ENCODE measurements at regions not wholly inside any gene's neighbourhood (a gene's known extent, or its start where the extent isn't known, plus 50 kb on each side); places are given as distances from the start of the nearest gene placed in this dataset.

DNA sequence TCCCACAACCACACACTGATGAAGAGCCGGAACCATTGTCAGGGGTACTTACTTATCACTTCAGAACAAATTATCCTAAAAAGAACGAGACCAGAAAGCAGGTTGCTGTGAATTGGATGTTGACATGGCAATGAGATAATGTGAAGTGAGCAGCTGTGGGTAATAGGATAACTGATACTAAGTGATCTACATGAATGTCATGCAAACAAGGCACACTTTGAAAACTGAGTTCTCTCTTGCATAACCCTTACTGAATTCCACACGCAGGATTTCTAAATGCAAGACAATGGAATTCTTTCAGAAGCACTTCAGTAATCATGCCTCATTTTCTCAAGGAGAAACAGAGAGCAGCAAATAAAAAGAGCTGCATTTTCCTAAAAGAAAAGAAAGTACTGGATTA, 242.5 kb upstream of the TMEM229A start:
- Mint-ChIP-seq H3K4me1 (peaks cover 10% of the 10 kb centered on the region), H3K36me3 (ENCODE audit: low read depth) (no peaks in the 10 kb centered on the region), H3K27me3 (ENCODE audit: insufficient read depth, low read depth, poor library complexity) (no peaks in the 10 kb centered on the region), H3K9me3 (no peaks in the 10 kb centered on the region; the same call in 2 of the 3 replicates), H3K4me3 (no peak overlapping the region), H3K27ac (no peak overlapping the region)
- no peaks in the 10 kb centered on the region for H3F3A ChIP-seq (replicated peaks; ENCODE audit: low read depth)
- no peaks in the 10 kb centered on the region for H3K27me3 ChIP-seq (ENCODE audit: insufficient read depth)
- TF ChIP-seq EZH2 (IDR thresholded peaks at IDR 0.05; ENCODE audit: low read depth, unreplicated experiment): no peak
- TF ChIP-seq STAT1 (IDR thresholded peaks at IDR 0.05; ENCODE audit: unreplicated experiment): no peak
- no peak for TF ChIP-seq EZH2phosphoT487 (IDR thresholded peaks at IDR 0.05; ENCODE audit: unreplicated experiment)
- TF ChIP-seq ZNF331 (CRISPR knock-in tag; IDR thresholded peaks at IDR 0.05; ENCODE audit: low read depth): no peak
- no peak for TF ChIP-seq REST (IDR thresholded peaks at IDR 0.05; ENCODE audit: unreplicated experiment)
- TF ChIP-seq, protein P1, sequence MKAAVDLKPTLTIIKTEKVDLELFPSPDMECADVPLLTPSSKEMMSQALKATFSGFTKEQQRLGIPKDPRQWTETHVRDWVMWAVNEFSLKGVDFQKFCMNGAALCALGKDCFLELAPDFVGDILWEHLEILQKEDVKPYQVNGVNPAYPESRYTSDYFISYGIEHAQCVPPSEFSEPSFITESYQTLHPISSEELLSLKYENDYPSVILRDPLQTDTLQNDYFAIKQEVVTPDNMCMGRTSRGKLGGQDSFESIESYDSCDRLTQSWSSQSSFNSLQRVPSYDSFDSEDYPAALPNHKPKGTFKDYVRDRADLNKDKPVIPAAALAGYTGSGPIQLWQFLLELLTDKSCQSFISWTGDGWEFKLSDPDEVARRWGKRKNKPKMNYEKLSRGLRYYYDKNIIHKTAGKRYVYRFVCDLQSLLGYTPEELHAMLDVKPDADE (IDR thresholded peaks at IDR 0.05): no peak
- TF ChIP-seq CREB1 (CRISPR knock-in tag; IDR thresholded peaks at IDR 0.05; ENCODE audit: low read depth): no peak
- TF ChIP-seq ZNF114 (CRISPR knock-in tag; IDR thresholded peaks at IDR 0.05): no peak
- no peak for TF ChIP-seq NANOG (IDR thresholded peaks at IDR 0.05; ENCODE audit: borderline replicate concordance)
- TF ChIP-seq CTCF (conservative IDR thresholded peaks at IDR 0.05; ENCODE audit: low read depth in 2 of 2): no peak
- no peak for TF ChIP-seq JUNB (IDR thresholded peaks at IDR 0.05; ENCODE audit: unreplicated experiment)
- TF ChIP-seq, protein P2, sequence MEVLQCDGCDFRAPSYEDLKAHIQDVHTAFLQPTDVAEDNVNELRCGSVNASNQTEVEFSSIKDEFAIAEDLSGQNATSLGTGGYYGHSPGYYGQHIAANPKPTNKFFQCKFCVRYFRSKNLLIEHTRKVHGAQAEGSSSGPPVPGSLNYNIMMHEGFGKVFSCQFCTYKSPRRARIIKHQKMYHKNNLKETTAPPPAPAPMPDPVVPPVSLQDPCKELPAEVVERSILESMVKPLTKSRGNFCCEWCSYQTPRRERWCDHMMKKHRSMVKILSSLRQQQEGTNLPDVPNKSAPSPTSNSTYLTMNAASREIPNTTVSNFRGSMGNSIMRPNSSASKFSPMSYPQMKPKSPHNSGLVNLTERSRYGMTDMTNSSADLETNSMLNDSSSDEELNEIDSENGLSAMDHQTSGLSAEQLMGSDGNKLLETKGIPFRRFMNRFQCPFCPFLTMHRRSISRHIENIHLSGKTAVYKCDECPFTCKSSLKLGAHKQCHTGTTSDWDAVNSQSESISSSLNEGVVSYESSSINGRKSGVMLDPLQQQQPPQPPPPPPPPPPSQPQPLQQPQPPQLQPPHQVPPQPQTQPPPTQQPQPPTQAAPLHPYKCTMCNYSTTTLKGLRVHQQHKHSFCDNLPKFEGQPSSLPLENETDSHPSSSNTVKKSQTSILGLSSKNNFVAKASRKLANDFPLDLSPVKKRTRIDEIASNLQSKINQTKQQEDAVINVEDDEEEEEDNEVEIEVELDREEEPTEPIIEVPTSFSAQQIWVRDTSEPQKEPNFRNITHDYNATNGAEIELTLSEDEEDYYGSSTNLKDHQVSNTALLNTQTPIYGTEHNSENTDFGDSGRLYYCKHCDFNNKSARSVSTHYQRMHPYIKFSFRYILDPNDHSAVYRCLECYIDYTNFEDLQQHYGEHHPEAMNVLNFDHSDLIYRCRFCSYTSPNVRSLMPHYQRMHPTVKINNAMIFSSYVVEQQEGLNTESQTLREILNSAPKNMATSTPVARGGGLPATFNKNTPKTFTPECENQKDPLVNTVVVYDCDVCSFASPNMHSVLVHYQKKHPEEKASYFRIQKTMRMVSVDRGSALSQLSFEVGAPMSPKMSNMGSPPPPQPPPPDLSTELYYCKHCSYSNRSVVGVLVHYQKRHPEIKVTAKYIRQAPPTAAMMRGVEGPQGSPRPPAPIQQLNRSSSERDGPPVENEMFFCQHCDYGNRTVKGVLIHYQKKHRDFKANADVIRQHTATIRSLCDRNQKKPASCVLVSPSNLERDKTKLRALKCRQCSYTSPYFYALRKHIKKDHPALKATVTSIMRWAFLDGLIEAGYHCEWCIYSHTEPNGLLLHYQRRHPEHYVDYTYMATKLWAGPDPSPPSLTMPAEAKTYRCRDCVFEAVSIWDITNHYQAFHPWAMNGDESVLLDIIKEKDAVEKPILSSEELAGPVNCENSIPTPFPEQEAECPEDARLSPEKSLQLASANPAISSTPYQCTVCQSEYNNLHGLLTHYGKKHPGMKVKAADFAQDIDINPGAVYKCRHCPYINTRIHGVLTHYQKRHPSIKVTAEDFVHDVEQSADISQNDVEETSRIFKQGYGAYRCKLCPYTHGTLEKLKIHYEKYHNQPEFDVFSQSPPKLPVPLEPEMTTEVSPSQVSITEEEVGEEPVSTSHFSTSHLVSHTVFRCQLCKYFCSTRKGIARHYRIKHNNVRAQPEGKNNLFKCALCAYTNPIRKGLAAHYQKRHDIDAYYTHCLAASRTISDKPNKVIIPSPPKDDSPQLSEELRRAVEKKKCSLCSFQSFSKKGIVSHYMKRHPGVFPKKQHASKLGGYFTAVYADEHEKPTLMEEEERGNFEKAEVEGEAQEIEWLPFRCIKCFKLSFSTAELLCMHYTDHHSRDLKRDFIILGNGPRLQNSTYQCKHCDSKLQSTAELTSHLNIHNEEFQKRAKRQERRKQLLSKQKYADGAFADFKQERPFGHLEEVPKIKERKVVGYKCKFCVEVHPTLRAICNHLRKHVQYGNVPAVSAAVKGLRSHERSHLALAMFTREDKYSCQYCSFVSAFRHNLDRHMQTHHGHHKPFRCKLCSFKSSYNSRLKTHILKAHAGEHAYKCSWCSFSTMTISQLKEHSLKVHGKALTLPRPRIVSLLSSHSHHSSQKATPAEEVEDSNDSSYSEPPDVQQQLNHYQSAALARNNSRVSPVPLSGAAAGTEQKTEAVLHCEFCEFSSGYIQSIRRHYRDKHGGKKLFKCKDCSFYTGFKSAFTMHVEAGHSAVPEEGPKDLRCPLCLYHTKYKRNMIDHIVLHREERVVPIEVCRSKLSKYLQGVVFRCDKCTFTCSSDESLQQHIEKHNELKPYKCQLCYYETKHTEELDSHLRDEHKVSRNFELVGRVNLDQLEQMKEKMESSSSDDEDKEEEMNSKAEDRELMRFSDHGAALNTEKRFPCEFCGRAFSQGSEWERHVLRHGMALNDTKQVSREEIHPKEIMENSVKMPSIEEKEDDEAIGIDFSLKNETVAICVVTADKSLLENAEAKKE (CRISPR knock-in tag; IDR thresholded peaks at IDR 0.05): no peak
- TF ChIP-seq POLR2AphosphoS5 (IDR thresholded peaks at IDR 0.05; ENCODE audit: low read depth): no peak
- peaks cover 4% of the 10 kb centered on the region; the same call in 1 of the 2 replicates for H3K4me1 ChIP-seq (ENCODE audit: insufficient read depth)
- no peak overlapping the region for H3K4me3 ChIP-seq
- no peaks in the 10 kb centered on the region for H4K20me1 ChIP-seq (replicated peaks; ENCODE audit: insufficient read depth)
- DNase-seq (ENCODE audit: low spot score) (peak; percentile 37), ATAC-seq (peak; percentile 65)
- H3K27ac ChIP-seq (ENCODE audit: low read depth): no peak overlapping the region
- H3K79me2 ChIP-seq (replicated peaks; ENCODE audit: insufficient read depth): no peaks in the 10 kb centered on the region
- H3K9me2 ChIP-seq (ENCODE audit: insufficient read depth): peaks cover 7% of the 10 kb centered on the region; the same call in 1 of the 2 replicates
- H3K36me3 ChIP-seq (ENCODE audit: insufficient read depth): no peaks in the 10 kb centered on the region; the same call in 1 of the 2 replicates
- H3K4me2 ChIP-seq: peak overlapping the region; percentile 48; the same call in 1 of the 2 replicates
- no peak overlapping the region for H2AFZ ChIP-seq

Measured in GM23338 (cell line).